Ishikawa (cell line): ENCODE measurements at regions not wholly inside any gene's neighbourhood (a gene's known extent, or its start where the extent isn't known, plus 50 kb on each side); places are given as distances from the start of the nearest gene placed in this dataset.

Source experiments
- CEBPB ChIP-seq: IDR thresholded peaks from 2 replicates; pipeline ENCODE4 v1.6.1; 2012
- CREB1 ChIP-seq: IDR thresholded peaks from 2 replicates; pipeline ENCODE4 v1.6.1; 2012; ENCODE audit warnings: low read depth
- EGR1 ChIP-seq: IDR thresholded peaks from 2 replicates; pipeline ENCODE4 v1.6.1; 2012
- EP300 ChIP-seq: IDR thresholded peaks from 2 replicates; pipeline ENCODE4 v1.6.1; 2012; ENCODE audit warnings: borderline replicate concordance
- FOXM1 ChIP-seq: IDR thresholded peaks from 2 replicates; pipeline ENCODE4 v1.6.1; 2012; ENCODE audit warnings: low read depth, borderline replicate concordance
- MAX ChIP-seq: IDR thresholded peaks from 2 replicates; pipeline ENCODE4 v1.6.1; 2012
- NFIC ChIP-seq: IDR thresholded peaks from 2 replicates; pipeline ENCODE4 v1.6.1; 2012
- RAD21 ChIP-seq: IDR thresholded peaks from 2 replicates; pipeline ENCODE4 v1.6.1; 2012; ENCODE audit warnings: low read depth
- REST ChIP-seq: IDR thresholded peaks from 2 replicates; pipeline ENCODE4 v1.6.1; 2012; ENCODE audit warnings: low read depth, mild to moderate bottlenecking
- TAF1 ChIP-seq: IDR thresholded peaks from 2 replicates; pipeline ENCODE4 v1.6.1; 2012; ENCODE audit warnings: low read depth, mild to moderate bottlenecking
- TCF12 ChIP-seq: IDR thresholded peaks from 2 replicates; pipeline ENCODE4 v1.6.1; 2012; ENCODE audit warnings: low read depth
- TEAD4 ChIP-seq: IDR thresholded peaks from 2 replicates; pipeline ENCODE4 v1.6.1; 2012
- USF1 ChIP-seq: IDR thresholded peaks from 2 replicates; pipeline ENCODE4 v1.6.1; 2012
- YY1 ChIP-seq: IDR thresholded peaks from 2 replicates; pipeline ENCODE4 v1.6.1; 2012; ENCODE audit warnings: low read depth
- ZBTB7A ChIP-seq: IDR thresholded peaks from 2 replicates; pipeline ENCODE4 v1.6.1; 2012; ENCODE audit warnings: low read depth

GRCh38 chr5:68968429-68968828 is 125.4 kb upstream of the SLC30A5 start:
- TF ChIP-seq TAF1 (no peak), CREB1 (no peak), YY1 (no peak), RAD21 (no peak), TEAD4 (no peak), MAX (no peak), EGR1 (no peak), REST (no peak), CEBPB (no peak), EP300 (no peak), ZBTB7A (no peak), USF1 (no peak), FOXM1 (no peak), NFIC (no peak), TCF12 (no peak)

- TF ChIP-seq RAD21 (no peak), FOXM1 (no peak), YY1 (no peak), REST (no peak), USF1 (no peak), TAF1 (no peak), EP300 (no peak), CREB1 (no peak), NFIC (no peak), EGR1 (no peak), MAX (no peak), CEBPB (no peak), TEAD4 (no peak), ZBTB7A (no peak), TCF12 (no peak)
Observed at GRCh38 chr5:68970617-68971016, 123.2 kb upstream of the SLC30A5 start.

- TF ChIP-seq EGR1 (no peak), RAD21 (no peak), EP300 (no peak), FOXM1 (no peak)
Observed at GRCh38 chr5:68973696-68974095, 120.1 kb upstream of the SLC30A5 start.

GRCh38 chr5:68983043-68983442 is 110.8 kb upstream of the SLC30A5 start:
- TF ChIP-seq FOXM1 (no peak), EGR1 (no peak), TAF1 (no peak), EP300 (no peak), CREB1 (no peak), MAX (no peak), REST (no peak), CEBPB (no peak), NFIC (no peak), ZBTB7A (no peak), TEAD4 (no peak), RAD21 (no peak), USF1 (no peak), YY1 (no peak), TCF12 (no peak)
